ENCODE measurements at regions not wholly inside any gene's neighbourhood (a gene's known extent, or its start where the extent isn't known, plus 50 kb on each side); places are given as distances from the start of the nearest gene placed in this dataset.
"Not testable (repeated sequence)": the region's sequence is repeated elsewhere in the genome, so short reads cannot be mapped to it uniquely, and the experiment has no call there.

DNA sequence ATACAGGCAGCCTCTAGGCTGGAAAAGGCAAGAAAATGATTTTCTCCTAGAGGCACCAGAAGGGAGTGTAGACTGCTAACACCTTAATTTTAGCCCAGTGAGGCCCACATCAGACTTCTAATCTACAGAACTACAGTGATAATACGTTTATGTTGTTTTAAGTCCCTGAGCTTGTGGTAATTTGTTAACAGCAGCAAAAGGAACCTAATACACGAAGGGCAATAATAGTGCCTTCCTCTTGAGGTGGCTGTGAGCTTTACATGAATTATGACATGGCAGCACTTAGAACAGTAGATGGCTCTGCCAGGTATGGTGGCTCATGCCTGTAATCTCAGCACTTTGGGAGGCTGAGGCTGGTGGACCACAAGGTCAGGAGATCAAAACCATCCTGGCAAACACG is 118.8 kb downstream of the ZNF664 start:
- DNase-seq (ENCODE audit: low spot score) = no peak
- H3K4me3 Mint-ChIP-seq (ENCODE audit: unreplicated experiment) = no peak overlapping the region
- peaks cover 8% of the 10 kb centered on the region for H3K36me3 Mint-ChIP-seq (ENCODE audit: low read depth, unreplicated experiment)
- H3K27ac Mint-ChIP-seq (ENCODE audit: unreplicated experiment) = no peak overlapping the region
- TF ChIP-seq, protein P1, sequence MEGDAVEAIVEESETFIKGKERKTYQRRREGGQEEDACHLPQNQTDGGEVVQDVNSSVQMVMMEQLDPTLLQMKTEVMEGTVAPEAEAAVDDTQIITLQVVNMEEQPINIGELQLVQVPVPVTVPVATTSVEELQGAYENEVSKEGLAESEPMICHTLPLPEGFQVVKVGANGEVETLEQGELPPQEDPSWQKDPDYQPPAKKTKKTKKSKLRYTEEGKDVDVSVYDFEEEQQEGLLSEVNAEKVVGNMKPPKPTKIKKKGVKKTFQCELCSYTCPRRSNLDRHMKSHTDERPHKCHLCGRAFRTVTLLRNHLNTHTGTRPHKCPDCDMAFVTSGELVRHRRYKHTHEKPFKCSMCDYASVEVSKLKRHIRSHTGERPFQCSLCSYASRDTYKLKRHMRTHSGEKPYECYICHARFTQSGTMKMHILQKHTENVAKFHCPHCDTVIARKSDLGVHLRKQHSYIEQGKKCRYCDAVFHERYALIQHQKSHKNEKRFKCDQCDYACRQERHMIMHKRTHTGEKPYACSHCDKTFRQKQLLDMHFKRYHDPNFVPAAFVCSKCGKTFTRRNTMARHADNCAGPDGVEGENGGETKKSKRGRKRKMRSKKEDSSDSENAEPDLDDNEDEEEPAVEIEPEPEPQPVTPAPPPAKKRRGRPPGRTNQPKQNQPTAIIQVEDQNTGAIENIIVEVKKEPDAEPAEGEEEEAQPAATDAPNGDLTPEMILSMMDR (IDR thresholded peaks at IDR 0.05; ENCODE audit: unreplicated experiment) = no peak
- no peaks in the 10 kb centered on the region for H3K9me3 Mint-ChIP-seq (ENCODE audit: unreplicated experiment)
- peaks cover 2% of the 10 kb centered on the region for H3K27me3 Mint-ChIP-seq (ENCODE audit: unreplicated experiment)
- peaks cover 2% of the 10 kb centered on the region for H3K4me1 Mint-ChIP-seq (ENCODE audit: unreplicated experiment)

DNA sequence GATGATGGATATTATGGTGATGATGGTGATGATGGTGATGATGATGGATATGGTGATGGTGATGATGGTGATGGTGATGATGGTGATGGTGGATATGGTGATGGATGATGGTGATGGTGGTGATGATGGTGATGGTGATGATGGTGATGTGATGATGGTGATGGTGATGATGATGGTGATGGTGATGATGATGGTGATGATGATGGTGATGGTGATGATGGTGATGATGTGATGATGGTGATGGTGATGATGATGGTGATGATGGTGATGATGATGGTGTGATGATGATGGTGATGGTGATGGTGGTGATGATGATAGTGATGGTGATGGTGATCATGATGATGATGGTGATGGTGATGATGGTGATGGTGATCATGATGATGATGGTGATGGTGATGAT is 119.5 kb downstream of the ZNF664 start:
- H3K9me3 Mint-ChIP-seq (ENCODE audit: unreplicated experiment); H3K4me3 Mint-ChIP-seq (ENCODE audit: unreplicated experiment): not testable (repeated sequence)

DNA sequence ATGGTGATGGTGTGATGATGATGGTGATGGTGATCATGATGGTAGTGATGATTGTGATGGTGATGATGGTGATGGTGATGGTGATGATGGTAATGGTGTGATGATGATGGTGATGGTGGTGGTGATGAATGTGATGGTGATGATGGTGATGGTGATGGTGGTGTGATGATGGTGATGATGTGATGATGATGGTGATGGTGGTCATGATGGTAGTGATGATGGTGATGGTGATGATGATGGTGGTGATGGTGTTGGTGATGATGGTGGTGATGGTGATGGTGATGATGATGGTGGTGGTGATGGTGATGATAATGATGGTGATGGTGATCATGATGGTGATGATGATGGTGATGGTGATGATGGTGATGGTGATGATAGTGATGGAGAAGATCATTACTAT is 120.3 kb downstream of the ZNF664 start:
- Mint-ChIP-seq H3K36me3 (ENCODE audit: low read depth, unreplicated experiment) (peaks cover 10% of the 10 kb centered on the region), H3K27ac (ENCODE audit: unreplicated experiment) (no peak overlapping the region), H3K4me3 (ENCODE audit: unreplicated experiment) (no peak overlapping the region), H3K9me3 (ENCODE audit: unreplicated experiment) (no peaks in the 10 kb centered on the region), H3K4me1 (ENCODE audit: unreplicated experiment) (peaks cover 7% of the 10 kb centered on the region), H3K27me3 (ENCODE audit: unreplicated experiment) (peaks cover under 1% of the 10 kb centered on the region)
- TF ChIP-seq, protein P1 (IDR thresholded peaks at IDR 0.05; ENCODE audit: unreplicated experiment) = no peak
- DNase-seq (ENCODE audit: low spot score) = no peak

More for the DNA sequence above, 119.5 kb downstream of the ZNF664 start:
- not testable (repeated sequence) for DNase-seq (ENCODE audit: low spot score); H3K27me3 Mint-ChIP-seq (ENCODE audit: unreplicated experiment); H3K36me3 Mint-ChIP-seq (ENCODE audit: low read depth, unreplicated experiment); H3K27ac Mint-ChIP-seq (ENCODE audit: unreplicated experiment); H3K4me1 Mint-ChIP-seq (ENCODE audit: unreplicated experiment)

DNA sequence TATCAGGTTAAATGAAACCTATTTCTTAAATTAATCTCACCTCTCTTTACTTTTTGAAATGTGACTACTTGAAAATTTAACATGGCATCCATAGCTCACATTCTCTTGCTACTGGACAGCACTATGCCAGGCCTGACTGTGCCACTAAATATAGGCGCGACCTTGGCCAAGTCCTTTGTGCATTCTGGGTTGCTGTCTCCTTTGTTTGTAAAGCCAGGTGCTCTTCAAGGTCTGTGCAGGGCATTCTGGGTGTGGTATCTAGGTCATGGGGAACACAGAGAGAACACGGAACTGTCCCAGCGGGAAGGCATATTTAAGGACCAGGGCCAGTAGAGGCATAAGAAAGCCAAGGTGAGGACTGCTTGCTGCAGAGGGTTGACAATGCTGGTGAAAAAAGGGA is 121.2 kb downstream of the ZNF664 start:
- Mint-ChIP-seq H3K36me3 (ENCODE audit: low read depth, unreplicated experiment) (peaks cover 10% of the 10 kb centered on the region), H3K4me3 (ENCODE audit: unreplicated experiment) (no peak overlapping the region), H3K27me3 (ENCODE audit: unreplicated experiment) (peaks cover 5% of the 10 kb centered on the region), H3K27ac (ENCODE audit: unreplicated experiment) (no peak overlapping the region), H3K4me1 (ENCODE audit: unreplicated experiment) (peaks cover 5% of the 10 kb centered on the region), H3K9me3 (ENCODE audit: unreplicated experiment) (no peaks in the 10 kb centered on the region)
- TF ChIP-seq, protein P1 (IDR thresholded peaks at IDR 0.05; ENCODE audit: unreplicated experiment) = no peak
- no peak for DNase-seq (ENCODE audit: low spot score)

DNA sequence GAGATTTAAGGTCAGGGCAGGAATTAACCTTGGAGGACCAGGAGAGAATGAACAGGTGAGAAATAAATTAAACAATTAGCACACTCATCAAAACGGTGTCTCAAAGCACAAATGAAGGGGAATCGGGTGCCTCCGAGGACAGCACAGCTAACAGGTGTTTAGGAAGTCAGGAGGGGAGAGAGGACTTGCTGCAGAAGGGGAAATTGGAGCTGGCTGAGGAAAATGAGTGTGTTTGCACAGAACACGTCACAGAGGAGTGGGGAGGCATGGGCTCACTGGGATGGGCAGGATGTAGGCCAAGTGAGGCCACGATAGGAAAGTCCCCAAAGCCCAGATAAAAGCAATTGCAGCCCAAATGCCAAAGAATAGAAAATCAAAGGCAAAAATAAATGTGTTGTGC is 121.7 kb downstream of the ZNF664 start:
- TF ChIP-seq, protein P1 (IDR thresholded peaks at IDR 0.05; ENCODE audit: unreplicated experiment) = no peak
- Mint-ChIP-seq H3K4me3 (ENCODE audit: unreplicated experiment) (no peak overlapping the region), H3K36me3 (ENCODE audit: low read depth, unreplicated experiment) (peaks cover 10% of the 10 kb centered on the region), H3K4me1 (ENCODE audit: unreplicated experiment) (peaks cover 5% of the 10 kb centered on the region), H3K9me3 (ENCODE audit: unreplicated experiment) (no peaks in the 10 kb centered on the region), H3K27ac (ENCODE audit: unreplicated experiment) (no peak overlapping the region), H3K27me3 (ENCODE audit: unreplicated experiment) (peaks cover 5% of the 10 kb centered on the region)
- DNase-seq (ENCODE audit: low spot score) = no peak

DNA sequence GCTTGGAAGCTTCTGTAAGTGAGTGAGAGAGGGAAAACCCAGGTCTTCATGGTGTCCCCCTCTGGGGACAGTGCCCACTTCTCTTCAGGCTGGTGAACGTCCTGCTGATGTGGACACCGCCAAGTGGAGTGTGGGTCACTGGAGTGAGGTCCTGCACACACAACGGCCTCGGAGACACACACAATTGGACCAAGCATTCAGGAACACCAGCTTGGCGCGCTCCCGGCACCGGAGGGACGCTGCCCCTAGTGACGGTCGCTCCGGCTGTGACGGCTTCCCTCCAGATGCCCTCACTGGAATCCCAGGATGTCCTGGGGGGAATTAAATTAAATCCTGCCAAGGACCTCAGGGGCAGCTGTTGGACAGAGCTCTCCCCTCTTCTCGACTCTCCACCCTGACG is 123.1 kb downstream of the ZNF664 start:
- Mint-ChIP-seq H3K4me1 (ENCODE audit: unreplicated experiment) (peaks cover 5% of the 10 kb centered on the region), H3K27me3 (ENCODE audit: unreplicated experiment) (peaks cover 5% of the 10 kb centered on the region), H3K9me3 (ENCODE audit: unreplicated experiment) (no peaks in the 10 kb centered on the region), H3K4me3 (ENCODE audit: unreplicated experiment) (no peak overlapping the region), H3K27ac (ENCODE audit: unreplicated experiment) (no peak overlapping the region), H3K36me3 (ENCODE audit: low read depth, unreplicated experiment) (peaks cover 17% of the 10 kb centered on the region)
- no peak for DNase-seq (ENCODE audit: low spot score)
- TF ChIP-seq, protein P1 (IDR thresholded peaks at IDR 0.05; ENCODE audit: unreplicated experiment) = no peak

All from endothelial cell (in vitro differentiated cells).